PC-9 (cell line): ENCODE measurements at regions not wholly inside any gene's neighbourhood (a gene's known extent, or its start where the extent isn't known, plus 50 kb on each side); places are given as distances from the start of the nearest gene placed in this dataset.

Source experiments
- CTCF ChIP-seq: fragments of 200-600 bp; sonication (generic); conservative IDR thresholded peaks from 2 replicates; pipeline ENCODE4 v1.6.1; 2017; ENCODE audit warnings: mixed run types, antibody characterized with exemption, mild to moderate bottlenecking, moderate library complexity
- EZH2 ChIP-seq: fragments of 200-600 bp; sonication (generic); IDR thresholded peaks from 2 replicates; pipeline ENCODE4 v1.8.0; 2017; ENCODE audit warnings: antibody characterized with exemption, low read depth

DNA sequence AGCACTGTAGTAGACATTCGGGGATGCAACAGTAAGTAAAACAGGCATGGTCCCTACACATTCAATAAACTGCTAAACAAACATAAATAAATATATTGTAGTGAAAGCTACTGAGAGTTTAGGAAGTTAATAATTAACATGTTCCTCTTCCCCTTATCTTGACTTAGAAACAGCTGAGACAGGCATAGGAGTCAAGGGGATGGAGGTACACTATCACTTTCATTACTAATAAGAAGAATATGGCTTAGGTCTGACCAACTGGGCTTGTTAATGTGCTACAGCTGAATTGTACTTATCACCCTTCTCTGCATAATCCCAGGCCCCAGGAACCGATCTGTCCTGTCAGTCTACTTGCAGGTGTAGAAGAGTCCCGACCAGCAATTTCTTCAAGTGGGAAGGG, 116.3 kb upstream of the DAZL start:
- TF ChIP-seq EZH2 = no peak
- TF ChIP-seq CTCF = no peak
